ENCODE measurements at regions not wholly inside any gene's neighbourhood (a gene's known extent, or its start where the extent isn't known, plus 50 kb on each side); places are given as distances from the start of the nearest gene placed in this dataset.
"Not testable (repeated sequence)": the region's sequence is repeated elsewhere in the genome, so short reads cannot be mapped to it uniquely, and the experiment has no call there.

DNA sequence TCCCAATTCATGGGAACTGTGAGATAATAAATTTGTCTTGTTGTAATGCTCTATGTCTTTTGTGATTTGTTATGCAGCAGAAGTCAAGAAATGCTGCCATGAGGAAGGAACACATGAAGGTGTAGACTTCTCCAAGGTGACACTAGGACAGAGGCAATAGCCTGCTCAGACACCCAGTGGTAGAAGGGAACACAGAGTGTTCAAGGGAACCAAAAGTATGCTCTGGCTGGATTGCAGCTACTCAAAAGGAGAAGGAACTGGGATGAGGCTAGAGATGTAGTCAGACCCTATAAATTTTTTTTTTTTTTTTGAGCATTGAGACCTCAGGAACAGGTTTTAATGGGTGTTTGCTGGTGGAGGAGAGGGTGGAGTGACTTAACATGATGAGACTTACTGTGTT is 232.5 kb downstream of the PARP8 start:
- DNase-seq (ENCODE audit: low read depth in 3 of 3) = no peak

DNA sequence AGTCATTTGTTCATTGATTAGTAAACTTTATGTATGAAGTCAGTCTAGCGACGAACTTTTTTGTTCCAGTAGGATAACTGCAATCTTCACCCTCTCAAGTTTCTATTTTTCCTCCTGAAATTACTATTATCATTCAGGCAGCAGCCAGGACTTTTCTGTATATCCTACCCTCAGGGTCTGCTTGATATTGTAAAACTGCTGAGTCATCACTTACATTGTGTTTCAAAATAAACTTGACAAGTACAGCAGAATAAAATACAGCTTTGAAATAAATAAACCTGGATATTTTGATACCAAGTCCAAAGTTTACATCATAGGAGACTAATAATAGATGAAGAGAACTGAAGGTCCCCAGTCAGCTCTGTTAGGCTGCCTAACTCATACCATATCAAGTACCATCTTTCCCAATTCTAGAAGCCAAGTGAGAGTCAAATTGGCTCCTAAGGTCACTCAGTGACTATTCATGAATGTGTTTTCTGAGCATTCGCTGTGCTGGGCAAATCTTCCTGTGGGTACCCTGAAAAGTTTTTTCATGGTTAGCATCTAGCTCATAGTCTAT is 234.6 kb downstream of the PARP8 start:
- no peak for DNase-seq (ENCODE audit: low read depth in 3 of 3)

DNA sequence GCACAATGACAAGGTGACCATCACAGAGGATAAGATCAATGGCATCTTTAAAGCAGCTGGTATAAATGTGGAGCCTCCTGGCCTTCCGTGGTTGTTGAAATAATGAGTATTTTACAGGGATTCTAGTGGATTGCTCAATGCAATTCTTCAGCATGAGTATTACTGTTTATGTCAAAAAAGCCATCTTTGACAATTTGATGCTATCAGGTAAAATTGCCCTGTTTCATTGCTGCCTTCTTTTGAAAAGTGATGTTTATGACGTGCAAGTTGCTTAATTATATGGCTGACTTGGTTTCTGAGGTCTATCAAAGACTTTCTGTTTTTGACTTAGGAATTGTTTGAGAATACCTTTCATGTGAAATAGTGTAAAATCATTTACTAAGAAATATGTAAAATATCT is 237.2 kb downstream of the PARP8 start:
- no peak for DNase-seq (ENCODE audit: low read depth in 3 of 3)

DNA sequence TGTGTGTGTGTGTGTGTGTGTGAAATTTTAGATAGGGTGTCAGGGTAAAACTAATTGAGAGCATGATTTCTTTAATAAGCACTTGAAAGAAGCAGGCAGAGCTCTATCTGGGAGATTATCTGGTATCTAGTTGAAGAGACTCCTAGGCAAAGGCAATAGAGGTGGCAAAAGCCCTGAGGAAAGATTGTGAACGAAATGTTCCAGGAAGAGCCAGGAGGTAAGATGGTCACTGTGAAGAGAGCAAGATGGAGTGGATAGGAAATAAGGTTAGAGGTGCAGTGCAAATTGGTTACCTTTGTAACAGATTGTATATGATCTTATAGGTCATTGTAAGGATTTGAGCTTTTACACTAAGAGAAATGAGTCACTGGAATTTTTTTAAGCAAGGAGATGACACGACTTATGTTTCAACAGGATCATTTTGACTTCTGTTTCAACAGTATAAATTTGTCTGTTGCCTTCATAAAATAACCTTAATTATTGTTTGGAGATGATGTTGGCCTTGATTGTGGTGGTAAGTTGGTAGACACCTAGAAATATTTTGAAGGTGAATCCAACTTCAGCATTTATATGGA is 239.6 kb downstream of the PARP8 start:
- no peak for DNase-seq (ENCODE audit: low read depth in 3 of 3)

DNA sequence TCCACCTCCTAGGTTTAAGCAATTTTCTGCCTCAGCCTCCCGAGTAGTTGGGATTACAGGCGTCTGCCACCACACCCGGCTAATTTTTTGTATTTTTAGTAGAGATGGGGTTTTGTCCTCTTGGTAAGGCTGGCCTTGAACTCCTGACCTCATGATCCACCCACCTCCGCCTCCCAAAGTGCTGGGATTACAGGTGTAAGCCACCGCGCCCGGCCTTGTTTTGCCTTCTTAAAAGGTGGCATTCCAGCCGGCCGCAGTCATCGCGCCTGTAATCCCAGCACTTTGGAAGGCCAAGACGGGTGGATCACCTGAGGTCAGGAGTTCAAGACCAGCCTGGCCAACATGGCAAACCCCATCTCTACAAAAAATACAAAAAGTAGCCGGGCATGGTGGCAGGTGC is 253.7 kb downstream of the PARP8 start:
- DNase-seq (ENCODE audit: low read depth in 3 of 3) = not testable (repeated sequence)

DNA sequence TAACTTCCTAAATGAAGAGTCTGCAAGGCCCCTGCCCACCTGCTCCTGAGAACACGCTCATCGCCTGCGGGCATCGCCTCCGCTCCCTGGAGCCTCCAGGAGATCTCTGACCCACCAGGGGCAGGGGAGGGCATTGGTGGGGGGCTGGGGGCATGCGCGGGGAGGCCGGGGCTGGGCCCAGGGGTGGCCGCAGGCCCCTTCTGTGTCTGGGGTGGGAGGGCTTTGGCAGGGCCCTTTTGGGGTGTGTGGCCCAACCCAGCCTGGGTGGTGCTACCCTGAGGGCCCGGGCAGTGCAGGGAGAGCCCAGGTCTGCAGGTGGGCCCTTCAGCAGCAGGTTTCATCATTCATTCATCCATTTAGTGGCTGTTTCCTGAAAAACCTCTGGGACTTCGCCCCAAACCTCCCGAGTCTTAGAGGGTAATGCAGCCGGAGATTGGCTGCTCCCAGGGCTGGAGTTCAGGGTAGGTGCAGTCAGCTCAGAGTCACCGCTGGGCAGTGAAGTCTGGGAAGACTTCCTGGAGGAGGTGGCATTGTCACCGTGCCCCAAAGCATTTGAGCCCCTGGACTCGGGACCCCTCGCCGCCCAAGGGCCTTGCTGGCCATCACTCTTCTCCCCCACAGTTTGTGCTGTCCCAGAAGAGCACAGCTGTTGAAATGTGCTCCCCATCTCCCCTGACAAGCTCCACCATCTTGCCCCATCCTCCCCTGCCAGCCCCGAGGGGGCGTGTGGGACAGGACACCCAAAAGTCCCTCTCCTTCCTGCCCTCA is 255.1 kb downstream of the PARP8 start:
- no peak for DNase-seq (ENCODE audit: low read depth in 3 of 3)

DNA sequence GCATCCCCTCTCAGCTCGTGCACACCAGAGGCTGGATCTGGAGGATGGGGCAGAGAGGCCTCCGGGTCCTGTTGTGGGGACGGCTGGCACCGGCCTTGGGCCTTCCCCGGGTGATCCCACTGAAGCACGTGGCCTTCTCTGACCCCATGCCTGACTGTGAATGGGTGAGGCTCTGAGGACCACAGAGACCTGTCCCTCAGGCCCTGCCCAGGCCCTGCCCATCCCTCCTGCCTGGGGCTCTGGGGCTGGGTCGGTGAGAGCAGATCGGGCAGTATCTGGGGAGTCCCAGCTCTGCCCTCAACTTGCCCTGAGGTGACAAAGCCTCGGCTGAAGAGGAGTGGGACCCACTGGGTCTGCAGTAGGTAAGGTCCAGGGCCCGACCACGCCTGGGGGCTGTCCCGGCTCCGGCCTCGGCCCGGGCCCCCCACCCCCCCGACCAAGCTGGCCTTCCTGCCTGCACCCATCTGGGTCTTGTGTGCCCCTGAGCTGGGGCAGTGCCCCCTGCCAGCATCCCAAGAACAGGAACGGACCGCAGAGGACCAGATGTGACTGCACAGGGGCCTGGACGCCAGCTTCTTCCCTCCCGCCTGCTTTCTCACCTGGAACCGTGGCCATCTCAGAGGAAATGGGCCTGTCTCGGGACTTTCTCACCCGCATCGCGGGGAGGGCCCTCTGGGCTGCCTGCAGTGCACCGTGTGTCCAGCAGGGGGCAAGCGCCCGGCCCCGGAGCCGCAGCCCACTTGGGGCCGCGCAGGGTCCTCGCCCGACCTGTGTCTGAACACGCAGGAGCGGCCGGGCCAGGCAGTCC is 255.9 kb downstream of the PARP8 start:
- not testable (repeated sequence) for DNase-seq (ENCODE audit: low read depth in 3 of 3)

DNA sequence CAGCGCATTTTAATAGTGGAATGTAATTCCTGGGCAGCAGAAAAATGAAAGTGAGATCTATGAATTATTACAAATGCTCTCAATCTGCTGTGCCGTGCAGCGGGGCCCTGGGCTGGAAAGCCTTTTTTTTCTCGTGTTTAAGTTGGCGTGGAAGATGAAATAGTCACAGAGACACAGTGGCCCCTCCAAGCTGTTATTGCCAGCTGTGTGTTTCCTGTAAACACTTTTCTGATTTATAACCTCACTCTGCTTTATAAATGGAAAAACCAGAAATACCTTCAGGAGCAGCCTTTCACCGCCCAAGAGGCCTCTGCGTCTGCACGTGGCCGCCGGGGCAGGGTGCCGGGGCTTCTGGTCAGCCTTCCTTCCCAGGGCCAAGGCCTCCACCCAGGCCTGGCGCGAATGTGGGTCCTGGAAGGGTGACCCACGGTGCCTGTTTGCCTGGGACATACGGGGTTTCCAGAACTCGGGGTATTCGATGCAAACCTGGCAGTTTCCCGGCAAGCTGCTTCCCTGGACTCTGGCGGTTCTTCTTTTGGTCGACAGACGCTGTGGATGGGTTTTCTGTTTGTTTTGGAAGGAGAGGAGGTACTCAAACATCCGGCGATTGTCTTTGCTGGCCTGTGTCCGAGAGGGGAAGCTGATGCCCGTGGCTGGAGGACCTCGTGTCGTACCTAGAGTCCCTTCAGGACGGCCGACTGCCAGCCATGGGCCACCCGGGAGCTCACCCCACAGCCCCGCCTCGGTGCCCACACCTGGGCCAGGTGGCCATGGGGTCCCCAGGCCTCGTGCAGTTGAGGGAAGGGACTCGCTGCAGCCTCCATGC is 256.7 kb downstream of the PARP8 start:
- no peak for DNase-seq (ENCODE audit: low read depth in 3 of 3)

DNA sequence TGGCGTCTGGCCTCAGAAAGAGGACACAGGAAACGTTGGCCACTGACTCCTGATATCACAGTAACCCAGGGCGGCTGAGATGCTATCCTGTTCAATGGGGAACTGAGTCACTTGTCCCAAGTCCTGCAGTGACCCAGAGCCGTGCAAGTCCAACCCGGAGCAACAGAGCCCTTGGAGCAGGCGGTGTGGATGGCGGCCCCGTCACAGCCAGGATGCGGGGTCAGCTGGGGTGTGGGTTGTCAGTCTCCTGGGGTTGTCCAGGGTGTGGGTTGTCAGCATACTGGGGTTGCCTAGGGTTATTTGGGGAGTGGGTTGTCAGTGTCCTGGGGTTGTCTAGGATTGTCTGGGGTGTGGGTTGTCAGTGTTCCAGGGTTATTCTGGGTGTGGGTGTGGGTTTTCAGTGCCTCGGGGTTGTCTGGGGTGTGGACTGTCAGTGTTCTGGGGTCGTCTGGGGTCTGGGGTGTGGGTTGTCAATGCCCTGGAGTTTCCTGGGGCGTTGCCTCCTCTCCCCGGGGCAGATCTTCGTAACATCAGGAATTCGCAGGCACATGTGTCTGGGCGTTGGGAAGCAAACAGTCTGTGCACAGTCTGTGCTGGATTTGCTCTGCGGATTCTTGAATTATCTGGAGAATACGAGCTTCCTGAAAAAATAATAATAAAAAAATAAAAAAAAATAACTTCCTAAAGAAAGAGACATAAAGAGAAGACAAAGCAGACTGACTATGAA is 257.5 kb downstream of the PARP8 start:
- DNase-seq (ENCODE audit: low read depth in 3 of 3) = no peak

DNA sequence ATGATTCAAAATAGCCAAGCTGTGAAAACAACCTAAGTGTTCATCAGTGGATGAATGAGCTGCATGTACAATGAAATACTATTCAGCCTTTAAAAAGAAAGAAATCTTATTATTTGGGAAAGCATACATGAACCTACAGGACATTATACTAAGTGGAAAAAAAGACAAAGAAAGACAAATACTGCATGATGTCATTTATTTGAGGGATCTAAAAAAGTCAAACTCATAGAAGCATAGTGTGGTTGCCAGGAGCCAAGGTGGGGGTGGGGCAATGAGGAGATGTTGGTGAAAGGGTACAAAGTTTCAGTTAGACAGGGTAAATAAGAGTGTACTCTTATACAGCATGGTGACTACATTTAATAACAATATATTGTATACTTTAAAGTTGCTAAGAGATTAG is 261.5 kb downstream of the PARP8 start:
- no peak for DNase-seq (ENCODE audit: low read depth in 3 of 3)

DNA sequence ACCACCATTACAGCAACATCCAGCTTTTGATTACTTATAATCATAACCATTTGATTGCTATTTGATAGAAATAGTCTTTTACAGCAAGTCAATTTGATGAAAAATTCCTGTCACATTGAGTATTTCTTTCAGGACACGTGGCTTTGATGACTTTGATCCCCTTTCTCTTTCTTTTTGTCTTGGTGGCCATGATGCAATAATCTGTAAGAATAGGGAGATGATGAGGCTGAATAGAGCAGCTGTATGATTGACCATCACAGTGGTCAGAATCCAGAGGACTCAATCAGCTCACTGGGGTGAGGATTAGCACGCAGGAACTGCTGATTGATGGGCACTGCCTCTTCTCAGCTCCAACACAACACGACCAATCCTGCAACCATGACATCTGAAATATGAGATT is 262.7 kb downstream of the PARP8 start:
- DNase-seq (ENCODE audit: low read depth in 3 of 3) = no peak

DNA sequence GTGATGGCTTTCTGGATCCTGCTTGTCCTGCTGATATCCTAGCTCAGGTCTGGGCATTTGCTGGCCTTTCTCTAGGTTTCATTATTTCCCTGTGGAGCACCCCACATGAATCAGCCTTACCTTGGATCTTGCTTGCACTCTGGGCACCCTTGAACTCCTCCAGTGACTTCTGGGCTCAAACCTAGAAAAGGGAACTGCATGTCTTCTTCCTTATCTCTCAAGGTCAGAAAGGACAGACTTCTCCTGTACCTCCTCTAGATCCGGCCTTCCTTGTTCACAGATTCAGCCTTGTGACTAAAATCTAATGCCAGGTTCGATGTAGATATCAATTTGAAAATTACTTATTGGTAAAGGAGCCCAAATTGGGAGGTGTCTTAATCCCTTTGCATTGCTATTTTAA is 267.9 kb downstream of the PARP8 start:
- no peak for DNase-seq (ENCODE audit: low read depth in 3 of 3)

DNA sequence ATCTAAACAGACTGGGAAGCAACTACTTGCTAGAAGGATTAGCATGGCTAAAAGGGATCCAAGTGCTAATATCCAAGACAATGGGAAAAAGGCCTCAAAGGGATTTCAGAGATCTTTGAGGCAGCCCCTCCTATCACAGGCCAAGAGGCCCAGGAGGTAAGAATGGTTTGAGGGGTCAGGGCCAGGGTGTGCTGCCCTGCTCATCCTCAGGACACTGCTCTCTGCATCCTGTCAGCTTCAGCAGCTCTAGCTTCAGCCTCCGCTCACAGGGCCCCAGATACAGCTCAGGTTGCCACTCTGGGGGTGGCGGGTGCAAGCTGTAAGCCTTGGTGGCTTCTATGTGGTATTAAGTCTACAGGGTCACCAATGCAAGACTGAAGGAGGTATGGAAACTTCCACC is 278.7 kb downstream of the PARP8 start:
- DNase-seq (ENCODE audit: low read depth in 3 of 3) = no peak

DNA sequence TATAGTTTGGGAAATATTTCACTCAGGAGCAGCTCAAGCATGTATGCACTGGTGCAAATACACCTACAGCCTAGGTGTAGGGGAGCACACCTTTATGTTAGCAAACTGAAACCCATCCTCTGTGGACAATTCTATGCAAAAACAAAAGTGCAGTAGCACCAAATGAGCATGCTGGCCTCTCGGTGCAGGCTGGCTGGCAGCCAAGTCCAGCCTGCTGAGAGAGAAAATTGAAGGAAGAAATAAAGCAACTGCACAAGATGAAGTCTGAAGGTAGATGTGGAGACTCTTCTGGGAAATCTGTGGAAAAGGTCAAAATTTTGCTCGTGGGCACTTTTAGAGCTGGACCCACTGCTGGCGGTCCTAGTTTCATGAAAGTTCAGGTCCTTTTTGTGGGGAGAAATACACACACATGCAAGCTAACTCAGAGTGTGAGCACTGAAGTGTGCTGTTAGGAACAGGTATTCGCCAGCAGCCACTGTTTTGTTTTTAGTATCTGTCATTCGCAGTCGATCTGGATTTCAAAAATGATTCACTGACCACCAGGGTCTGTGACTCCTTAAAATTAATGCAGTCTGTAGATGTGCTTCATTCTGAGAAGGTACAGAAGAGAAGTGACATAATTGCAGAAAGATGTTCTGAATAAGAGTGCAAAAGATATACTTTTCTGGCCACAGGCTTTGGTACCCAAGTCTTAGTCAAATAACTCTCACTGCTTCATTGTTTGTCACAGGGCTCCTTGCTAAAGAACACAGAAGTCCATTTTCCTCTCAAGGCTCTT is 281.7 kb downstream of the PARP8 start:
- no peak for DNase-seq (ENCODE audit: low read depth in 3 of 3)

DNA sequence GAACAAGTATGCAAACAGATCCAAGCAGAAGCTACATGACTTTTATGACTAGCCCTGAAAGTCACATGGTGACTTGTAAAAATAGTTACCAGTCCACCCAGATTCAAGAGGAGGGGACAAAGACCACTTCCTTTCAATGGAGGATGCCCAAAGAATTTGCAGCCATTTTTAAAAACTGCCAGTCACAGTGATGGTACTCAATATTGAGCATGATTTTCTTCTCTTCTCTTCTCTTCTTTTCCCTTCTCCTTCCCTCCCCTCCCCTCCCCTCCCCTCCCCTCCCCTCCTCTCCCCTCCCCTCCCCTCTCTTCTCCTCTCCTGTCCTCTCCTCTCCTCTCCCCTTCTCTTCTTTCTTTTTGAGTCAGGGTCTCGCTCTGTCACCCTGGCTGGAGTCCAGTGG is 286.9 kb downstream of the PARP8 start:
- DNase-seq (ENCODE audit: low read depth in 3 of 3) = no peak

DNA sequence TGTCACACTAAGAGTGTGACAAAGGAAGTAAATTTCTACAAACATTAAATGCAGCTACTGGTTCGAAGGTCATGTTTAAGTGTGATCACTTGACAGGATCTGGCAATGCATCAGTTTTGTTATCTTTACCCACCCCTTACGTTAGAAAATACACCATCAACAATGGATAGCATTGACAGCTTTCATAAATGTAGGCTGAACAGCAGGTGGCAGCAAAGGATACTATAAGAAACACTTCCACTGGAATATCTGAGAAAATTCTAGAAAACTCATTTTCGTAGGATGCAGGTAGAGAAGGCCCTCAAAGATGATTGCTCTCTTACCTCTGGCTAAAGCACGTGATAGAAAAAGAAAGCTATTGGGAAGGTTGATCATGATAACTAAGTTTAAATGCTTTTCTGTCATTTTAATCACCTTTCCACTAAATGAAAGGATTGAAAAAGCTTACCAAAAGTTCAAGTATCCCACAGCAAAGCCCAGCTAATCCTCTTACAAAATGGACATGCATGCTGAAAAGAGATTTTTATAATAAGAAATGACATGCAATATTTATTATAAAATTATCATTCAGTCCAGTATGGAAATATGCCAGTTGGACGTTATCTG is 292.5 kb downstream of the PARP8 start:
- DNase-seq (ENCODE audit: low read depth in 3 of 3) = no peak

DNA sequence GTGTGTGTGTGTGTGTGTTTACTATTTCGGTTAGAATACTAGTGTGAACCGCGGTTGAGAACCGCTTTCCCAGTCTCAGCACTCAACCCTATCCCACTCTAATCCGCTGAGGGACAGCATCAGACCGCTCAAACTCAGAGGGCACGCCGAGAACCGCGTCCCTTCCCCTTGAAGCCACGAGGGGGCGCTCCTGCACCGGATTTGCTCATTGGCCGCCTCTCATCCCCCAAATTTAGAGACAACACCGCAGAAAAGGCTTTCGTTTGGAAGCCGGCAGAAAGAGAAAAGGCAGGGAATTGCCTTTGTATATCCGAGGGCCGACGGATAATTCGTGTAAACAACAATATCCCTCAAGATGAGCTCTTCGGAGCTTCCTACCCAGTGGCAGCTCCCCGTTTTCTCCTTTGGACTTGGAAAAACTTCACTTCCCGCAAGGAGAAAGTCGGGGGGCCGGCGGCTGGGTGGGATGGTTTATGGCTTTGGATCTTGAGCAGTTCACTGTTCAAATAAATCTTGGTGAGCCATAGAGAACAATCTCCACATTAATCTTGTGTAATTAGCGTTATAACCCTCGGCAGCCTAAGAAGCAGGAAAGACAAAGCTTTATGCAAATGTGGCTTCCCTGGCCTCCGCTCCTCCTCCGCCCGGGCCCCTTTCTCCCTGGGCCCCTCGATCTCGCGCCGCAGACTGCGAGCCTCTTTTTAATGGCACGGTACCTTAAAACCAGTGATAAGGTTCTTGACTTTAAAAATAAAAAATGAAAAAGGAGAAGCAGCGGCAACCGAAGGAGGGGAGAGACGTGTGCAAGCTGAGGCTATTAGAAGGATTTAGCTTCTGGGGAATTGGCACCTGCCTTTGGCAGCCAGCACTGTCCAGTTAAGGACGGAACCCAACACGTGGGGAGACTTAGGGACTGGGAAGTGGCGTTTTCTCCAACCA is 296.8 kb downstream of the PARP8 start:
- peak; percentile 21 to 64 (median 41) for DNase-seq (ENCODE audit: low read depth in 3 of 3)

DNA sequence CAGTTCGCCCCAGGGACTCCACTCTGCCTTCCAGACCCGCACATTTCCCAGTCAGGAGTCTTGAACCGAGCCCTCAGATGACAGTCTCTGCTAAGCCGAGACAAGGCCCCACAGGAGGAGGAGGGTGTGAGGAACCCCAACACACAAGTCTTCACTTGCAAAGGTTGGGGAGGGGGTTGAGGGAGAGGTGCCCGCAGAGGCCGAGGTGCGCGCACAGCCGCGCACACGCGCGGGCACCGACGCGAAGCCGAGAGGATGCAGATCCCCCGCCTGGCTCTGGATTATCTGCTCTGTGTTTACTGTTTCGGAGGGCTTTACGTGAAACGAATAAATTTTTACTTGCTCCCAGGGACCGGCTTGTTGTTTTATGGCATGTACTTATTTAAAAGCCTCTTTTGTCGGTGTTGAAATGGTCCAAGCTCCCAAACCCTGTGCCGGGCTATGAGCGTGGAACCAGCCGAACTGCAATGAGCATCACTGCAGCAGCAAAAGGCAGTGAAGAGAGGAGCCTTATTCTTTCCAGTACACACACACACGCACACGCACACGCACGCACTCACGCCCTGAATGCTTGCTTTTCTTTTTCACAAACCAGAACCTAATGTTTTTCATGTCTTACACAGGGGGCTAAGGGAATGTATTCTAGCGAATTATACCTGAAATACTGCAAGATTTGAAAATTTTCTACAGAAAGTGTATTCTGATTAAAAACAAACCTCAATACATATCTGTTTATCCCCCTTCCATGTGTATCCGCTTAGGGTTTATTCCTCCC is 297.7 kb downstream of the PARP8 start:
- no peak for DNase-seq (ENCODE audit: low read depth in 3 of 3)

All from stimulated activated CD4-positive, alpha-beta T cell treated with anti-CD3 and anti-CD28 coated beads, TNF-alpha, amount 100 ng/mL, for 24 hours (primary cell).